ENCODE measurements at regions not wholly inside any gene's neighbourhood (a gene's known extent, or its start where the extent isn't known, plus 50 kb on each side); places are given as distances from the start of the nearest gene placed in this dataset.

GRCh38 chrX:128458888-128459287 is 406.7 kb upstream of the ACTRT1 start:
- TF ChIP-seq, protein P1, sequence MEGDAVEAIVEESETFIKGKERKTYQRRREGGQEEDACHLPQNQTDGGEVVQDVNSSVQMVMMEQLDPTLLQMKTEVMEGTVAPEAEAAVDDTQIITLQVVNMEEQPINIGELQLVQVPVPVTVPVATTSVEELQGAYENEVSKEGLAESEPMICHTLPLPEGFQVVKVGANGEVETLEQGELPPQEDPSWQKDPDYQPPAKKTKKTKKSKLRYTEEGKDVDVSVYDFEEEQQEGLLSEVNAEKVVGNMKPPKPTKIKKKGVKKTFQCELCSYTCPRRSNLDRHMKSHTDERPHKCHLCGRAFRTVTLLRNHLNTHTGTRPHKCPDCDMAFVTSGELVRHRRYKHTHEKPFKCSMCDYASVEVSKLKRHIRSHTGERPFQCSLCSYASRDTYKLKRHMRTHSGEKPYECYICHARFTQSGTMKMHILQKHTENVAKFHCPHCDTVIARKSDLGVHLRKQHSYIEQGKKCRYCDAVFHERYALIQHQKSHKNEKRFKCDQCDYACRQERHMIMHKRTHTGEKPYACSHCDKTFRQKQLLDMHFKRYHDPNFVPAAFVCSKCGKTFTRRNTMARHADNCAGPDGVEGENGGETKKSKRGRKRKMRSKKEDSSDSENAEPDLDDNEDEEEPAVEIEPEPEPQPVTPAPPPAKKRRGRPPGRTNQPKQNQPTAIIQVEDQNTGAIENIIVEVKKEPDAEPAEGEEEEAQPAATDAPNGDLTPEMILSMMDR (IDR thresholded peaks at IDR 0.05; ENCODE audit: low read depth, low read length) = no peak
- in situ Hi-C loops (cut with HindIII; ENCODE audit: low sequenced_read_pairs) = no loop called here
- no peak overlapping the region for H3K4me3 ChIP-seq (ENCODE audit: low read depth, low read length)
- peak; percentile 59 for DNase-seq (ENCODE audit: low read depth, low spot score)

DNA sequence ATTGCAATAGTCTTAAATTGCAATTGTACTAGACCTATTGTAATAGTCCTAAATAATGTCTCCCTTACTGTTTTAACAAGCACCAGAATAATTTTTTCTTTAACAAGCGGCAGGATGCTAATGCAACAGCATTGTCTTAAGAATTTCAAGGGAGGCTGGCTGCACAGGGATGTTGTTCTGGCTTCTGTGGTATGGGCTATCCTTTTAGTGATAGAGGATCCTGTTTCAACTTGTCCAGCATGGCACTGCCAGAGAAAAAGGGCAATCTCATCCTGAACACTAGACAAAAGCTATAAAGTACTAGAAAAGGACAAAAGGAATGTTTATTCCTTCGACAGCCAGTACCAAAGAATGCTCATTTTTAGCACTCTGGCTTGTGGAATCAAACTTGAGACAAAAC is 405.5 kb upstream of the ACTRT1 start:
- no peak overlapping the region for H3K4me3 ChIP-seq (ENCODE audit: low read depth, low read length)
- in situ Hi-C loops (cut with HindIII; ENCODE audit: low sequenced_read_pairs) = no loop called here
- TF ChIP-seq, protein P1 (IDR thresholded peaks at IDR 0.05; ENCODE audit: low read depth, low read length) = no peak
- DNase-seq (ENCODE audit: low read depth, low spot score) = no peak

DNA sequence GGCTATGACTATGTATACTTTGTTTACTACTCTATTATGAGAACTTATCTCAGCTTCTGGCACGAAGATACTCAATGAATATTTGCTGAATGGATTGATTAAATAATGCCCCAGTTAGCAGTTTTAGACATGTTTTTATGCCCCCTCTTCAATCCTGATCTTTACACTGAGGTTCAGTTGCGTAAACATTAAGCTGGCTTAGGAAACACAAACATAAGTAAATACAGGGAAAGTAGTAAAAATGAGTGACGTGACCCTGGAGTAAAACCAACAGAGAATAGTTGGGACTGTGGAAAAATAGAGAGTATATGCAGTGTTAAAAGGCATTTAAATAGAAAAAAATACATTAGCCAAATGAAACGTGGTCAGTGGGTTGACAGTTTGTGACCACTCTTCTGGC is 387.0 kb upstream of the ACTRT1 start:
- no peak for DNase-seq (ENCODE audit: low read depth, low spot score)
- H3K4me3 ChIP-seq (ENCODE audit: low read depth, low read length) = no peak overlapping the region
- in situ Hi-C loops (cut with HindIII; ENCODE audit: low sequenced_read_pairs) = no loop called here
- TF ChIP-seq, protein P1 (IDR thresholded peaks at IDR 0.05; ENCODE audit: low read depth, low read length) = no peak

DNA sequence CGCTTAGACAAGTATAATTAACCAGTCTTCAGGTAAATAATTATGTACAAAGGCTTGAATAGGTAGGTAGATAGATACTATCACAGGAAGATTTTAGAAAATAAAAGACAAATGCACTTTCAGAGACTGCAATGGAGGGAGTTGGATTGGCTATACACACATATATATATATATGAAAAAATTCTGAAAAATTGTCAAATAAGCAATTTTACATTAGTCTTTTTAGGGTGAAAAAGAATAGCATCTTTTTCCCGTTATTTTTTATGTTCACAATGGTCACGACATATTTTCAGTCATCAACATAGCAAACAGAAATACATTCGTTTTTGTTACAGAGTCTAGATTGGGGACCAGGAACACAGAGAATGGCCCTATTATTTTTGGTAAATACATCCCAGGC is 385.9 kb upstream of the ACTRT1 start:
- in situ Hi-C loops (cut with HindIII; ENCODE audit: low sequenced_read_pairs) = no loop called here
- DNase-seq (ENCODE audit: low read depth, low spot score) = no peak
- H3K4me3 ChIP-seq (ENCODE audit: low read depth, low read length) = no peak overlapping the region
- TF ChIP-seq, protein P1 (IDR thresholded peaks at IDR 0.05; ENCODE audit: low read depth, low read length) = no peak

DNA sequence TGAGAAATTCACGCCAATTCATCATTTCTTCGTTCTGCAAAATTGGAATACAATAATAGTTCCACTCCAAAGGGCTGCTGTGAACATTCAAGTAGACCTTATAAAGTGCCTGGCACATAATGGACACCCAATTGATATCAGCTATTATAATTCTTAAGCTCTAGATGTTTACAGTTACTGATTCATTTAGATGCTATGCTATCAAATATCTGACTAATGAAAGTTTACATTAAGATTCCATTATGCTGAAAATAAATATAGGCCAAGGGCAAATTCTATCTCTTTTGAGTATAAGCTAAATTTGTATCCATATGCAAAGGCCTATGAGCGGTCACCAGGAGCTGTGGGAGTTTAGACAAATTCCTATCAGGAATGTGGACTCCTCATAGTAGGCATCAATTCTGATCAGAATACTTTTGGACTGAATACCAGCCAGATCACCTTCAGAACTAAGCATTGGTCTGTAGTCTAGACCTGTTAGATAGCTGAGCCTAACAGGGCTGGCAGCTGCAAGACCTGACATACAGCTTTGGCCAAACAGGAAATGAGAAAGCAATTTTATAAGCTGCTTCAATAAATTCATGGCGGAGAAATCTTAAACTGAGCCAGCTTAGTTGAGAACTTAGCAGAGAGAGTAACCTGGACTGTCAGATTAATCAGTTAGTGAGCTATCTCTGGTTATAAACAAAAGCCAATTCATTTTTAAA is 384.3 kb upstream of the ACTRT1 start:
- TF ChIP-seq, protein P1 (IDR thresholded peaks at IDR 0.05; ENCODE audit: low read depth, low read length) = no peak
- no peak for DNase-seq (ENCODE audit: low read depth, low spot score)
- in situ Hi-C loops (cut with HindIII; ENCODE audit: low sequenced_read_pairs) = no loop called here
- no peak overlapping the region for H3K4me3 ChIP-seq (ENCODE audit: low read depth, low read length)

DNA sequence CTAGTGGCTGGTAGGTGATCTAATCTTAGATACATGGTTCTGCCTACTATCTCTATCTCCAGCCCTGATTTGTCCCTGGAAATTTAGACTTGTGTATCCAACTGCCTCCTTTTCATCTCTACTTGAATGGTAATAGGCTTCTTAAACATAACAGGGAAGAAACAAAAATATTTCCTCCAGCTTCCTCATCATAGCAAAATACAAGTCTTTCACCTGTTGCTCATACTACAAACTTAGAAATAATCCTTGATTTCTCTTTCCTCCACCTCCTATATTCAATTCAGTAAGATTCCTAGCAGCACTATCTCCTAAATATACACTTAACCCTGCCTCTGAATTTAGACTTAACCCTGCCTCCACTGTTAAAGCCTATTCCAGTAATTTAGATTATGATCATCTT is 373.3 kb upstream of the ACTRT1 start:
- no peak overlapping the region for H3K4me3 ChIP-seq (ENCODE audit: low read depth, low read length)
- TF ChIP-seq, protein P1 (IDR thresholded peaks at IDR 0.05; ENCODE audit: low read depth, low read length) = no peak

More for the DNA sequence above, 373.3 kb upstream of the ACTRT1 start:
- in situ Hi-C loops (cut with HindIII; ENCODE audit: low sequenced_read_pairs) = no loop called here
- no peak for DNase-seq (ENCODE audit: low read depth, low spot score)
